ENCODE measurements at regions not wholly inside any gene's neighbourhood (a gene's known extent, or its start where the extent isn't known, plus 50 kb on each side); places are given as distances from the start of the nearest gene placed in this dataset.

DNA sequence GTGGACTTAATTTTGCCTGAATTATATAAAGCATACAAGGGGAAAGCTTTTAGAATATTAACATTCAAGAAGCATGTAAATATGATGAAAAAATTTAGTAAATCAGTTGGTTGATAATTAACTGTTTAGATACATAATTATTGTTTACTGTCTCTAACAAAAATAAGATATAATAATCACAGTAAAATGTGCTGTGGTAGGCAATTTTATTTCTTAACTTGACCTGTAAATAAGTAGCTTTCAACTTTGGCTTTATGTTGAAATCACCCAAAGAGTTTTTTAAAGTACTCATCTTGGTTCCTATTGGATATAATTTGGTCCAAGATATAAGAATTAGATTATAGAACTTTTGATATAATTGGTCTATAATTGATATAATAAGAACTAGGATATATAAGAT lies 1374.5 kb downstream of the NSUN3 start:
- TF ChIP-seq CTCF (conservative IDR thresholded peaks at IDR 0.05; ENCODE audit: low read depth, low read length), result no peak
- no peak for TF ChIP-seq EZH2 (IDR thresholded peaks at IDR 0.05; ENCODE audit: borderline replicate concordance, low read depth, low read length, poor library complexity, severe bottlenecking)

Measured in A673 (cell line).